K562 (cell line): ENCODE measurements at regions not wholly inside any gene's neighbourhood (a gene's known extent, or its start where the extent isn't known, plus 50 kb on each side); places are given as distances from the start of the nearest gene placed in this dataset.

Source experiments
- ARID4B ChIP-seq: sonication (generic); formaldehyde crosslinking; IDR thresholded peaks from 2 replicates; pipeline ENCODE4 v1.8.0; 2022; ENCODE audit warnings: mild to moderate bottlenecking, missing genetic modification reagents
- CREB1 ChIP-seq, 2 experiments: sonication (generic) in 1 of 2; formaldehyde crosslinking in 1 of 2; IDR thresholded peaks; 2 replicates each; pipeline versions ENCODE4 v1.6.1 to v1.8.0; 2012 to 2022; ENCODE audit warnings: inconsistent platforms in 1 of 2, mild to moderate bottlenecking in 1 of 2, missing genetic modification reagents in 1 of 2, moderate library complexity in 1 of 2
- CTCF ChIP-seq, 3 experiments: IDR thresholded peaks in 2 of 3; conservative IDR thresholded peaks in 1 of 3; 2 replicates each; pipeline ENCODE4 v1.5.1; 2011 to 2012; ENCODE audit warnings: low read length in 3 of 3, mild to moderate bottlenecking in 3 of 3, control low read depth in 2 of 3, improper control_type of control experiment in 1 of 3, inconsistent platforms in 1 of 3, low read depth in 1 of 3, mixed read lengths in 1 of 3, moderate library complexity in 1 of 3; ENCODE audit not compliant: insufficient read depth in 2 of 3
- HDGF ChIP-seq: fragments of 450-650 bp; IDR thresholded peaks from 2 replicates; pipeline ENCODE4 v1.6.1; 2016
- MAX ChIP-seq: sonication (generic); formaldehyde crosslinking; IDR thresholded peaks from 2 replicates; pipeline ENCODE4 v1.9.0; 2022; ENCODE audit warnings: mild to moderate bottlenecking, missing genetic modification reagents
- NCOR1 ChIP-seq: fragments of 450-650 bp; IDR thresholded peaks from 2 replicates; pipeline ENCODE4 v1.6.1; 2016; ENCODE audit warnings: mild to moderate bottlenecking, moderate library complexity
- NFE2L1 ChIP-seq: fragments of 450-650 bp; IDR thresholded peaks from 2 replicates; pipeline ENCODE4 v1.6.1; 2016; ENCODE audit warnings: missing genetic modification characterization, low read depth, mild to moderate bottlenecking, missing compliant biosample characterization, moderate library complexity, borderline replicate concordance
- SIN3A ChIP-seq, 2 experiments: fragments of 150-350 bp in 1 of 2; IDR thresholded peaks; 2 replicates each; pipeline ENCODE4 v1.6.1; 2011 to 2016; ENCODE audit warnings: borderline replicate concordance in 2 of 2, low read depth in 2 of 2, low read length in 2 of 2, mild to moderate bottlenecking in 2 of 2, moderate library complexity in 2 of 2; ENCODE audit not compliant: control insufficient read depth in 1 of 2
- SMAD1 ChIP-seq: fragments of 150-350 bp; IDR thresholded peaks from 2 replicates; pipeline ENCODE4 v1.6.1; 2014; ENCODE audit warnings: low read length, low read depth; ENCODE audit not compliant: partially characterized antibody
- TEAD1 ChIP-seq, 2 experiments: fragments of 450-650 bp in 1 of 2; sonication (generic) in 1 of 2; formaldehyde crosslinking; IDR thresholded peaks; 2 replicates each; pipeline versions ENCODE4 v1.4.0 to v1.8.0; 2020 to 2022; ENCODE audit warnings: mild to moderate bottlenecking in 2 of 2, missing genetic modification reagents in 1 of 2
- TSC22D4 ChIP-seq: fragments of 450-650 bp; IDR thresholded peaks from 2 replicates; pipeline ENCODE4 v1.6.1; 2016; ENCODE audit warnings: missing genetic modification characterization, missing biosample characterization, control low read depth
- ZBTB2 ChIP-seq: fragments of 450-650 bp; IDR thresholded peaks from 2 replicates; pipeline ENCODE4 v1.6.1; 2016; ENCODE audit warnings: antibody characterized with exemption

GRCh38 chr12:58529897-58530741, 390.2 kb downstream of the LRIG3 start:
- TF ChIP-seq HDGF (no peak), NCOR1 (no peak), CREB1 (IDR thresholded peaks at IDR 0.05) (no peak), CREB1 (CRISPR knock-in tag; IDR thresholded peaks at IDR 0.05) (no peak), ZBTB2 (no peak), CTCF (IDR thresholded peaks at IDR 0.05 in 2 of 3, conservative IDR thresholded peaks at IDR 0.05 in 1 of 3; ENCODE audit: insufficient read depth in 2 of 3, low read depth in 1 of 3, low read length in 3 of 3) (no peak), SIN3A (IDR thresholded peaks at IDR 0.05; ENCODE audit: borderline replicate concordance in 2 of 2, control insufficient read depth in 1 of 2, low read depth in 2 of 2, low read length in 2 of 2) (no peak), NFE2L1 (no peak), SMAD1 (no peak), MAX (no peak), ARID4B (CRISPR knock-in tag) (no peak), TEAD1 (CRISPR knock-in tag; IDR thresholded peaks at IDR 0.05) (no peak), TSC22D4 (tag) (no peak)
